ENCODE measurements at regions not wholly inside any gene's neighbourhood (a gene's known extent, or its start where the extent isn't known, plus 50 kb on each side); places are given as distances from the start of the nearest gene placed in this dataset.

DNA sequence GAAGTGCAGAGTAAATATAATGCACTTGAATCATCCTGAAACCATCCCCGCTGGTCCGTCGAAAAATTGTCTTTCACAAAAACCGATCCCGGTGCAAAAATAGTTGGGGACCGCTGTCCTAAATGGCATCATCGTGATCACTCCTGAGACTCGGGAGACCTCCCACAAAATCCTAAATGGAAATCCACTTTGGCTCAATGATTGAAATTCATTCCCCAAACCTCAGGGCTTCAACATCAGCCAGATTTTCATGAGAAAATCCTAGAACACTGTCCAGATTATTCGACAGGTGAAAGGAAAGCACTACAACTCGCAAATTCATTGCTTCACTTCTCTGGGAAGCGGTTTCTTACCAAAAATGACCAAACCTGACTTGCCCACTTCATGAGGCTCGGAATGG, 335.3 kb upstream of the ZNF507 start:
- DNase-seq, result no peak

DNA sequence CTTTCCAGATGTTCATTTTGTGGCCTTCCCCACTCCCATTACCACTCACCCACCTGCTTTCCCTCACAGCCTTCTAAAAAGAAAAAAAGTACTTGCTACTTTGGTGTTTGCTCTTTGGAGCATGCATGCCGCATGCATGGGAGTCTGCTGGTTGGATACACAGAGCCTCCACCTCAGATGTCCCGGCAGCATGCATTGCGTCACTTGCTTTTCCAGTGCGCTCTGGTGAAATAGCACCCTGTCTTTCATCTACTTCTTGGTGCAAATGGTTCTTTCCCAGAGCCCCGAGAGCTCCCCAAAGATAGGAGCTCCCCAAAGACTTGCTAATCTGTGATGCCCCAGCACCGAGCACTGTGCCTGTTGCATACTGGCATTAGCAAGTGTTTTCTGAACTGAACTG, 333.2 kb upstream of the ZNF507 start:
- DNase-seq, result no peak

DNA sequence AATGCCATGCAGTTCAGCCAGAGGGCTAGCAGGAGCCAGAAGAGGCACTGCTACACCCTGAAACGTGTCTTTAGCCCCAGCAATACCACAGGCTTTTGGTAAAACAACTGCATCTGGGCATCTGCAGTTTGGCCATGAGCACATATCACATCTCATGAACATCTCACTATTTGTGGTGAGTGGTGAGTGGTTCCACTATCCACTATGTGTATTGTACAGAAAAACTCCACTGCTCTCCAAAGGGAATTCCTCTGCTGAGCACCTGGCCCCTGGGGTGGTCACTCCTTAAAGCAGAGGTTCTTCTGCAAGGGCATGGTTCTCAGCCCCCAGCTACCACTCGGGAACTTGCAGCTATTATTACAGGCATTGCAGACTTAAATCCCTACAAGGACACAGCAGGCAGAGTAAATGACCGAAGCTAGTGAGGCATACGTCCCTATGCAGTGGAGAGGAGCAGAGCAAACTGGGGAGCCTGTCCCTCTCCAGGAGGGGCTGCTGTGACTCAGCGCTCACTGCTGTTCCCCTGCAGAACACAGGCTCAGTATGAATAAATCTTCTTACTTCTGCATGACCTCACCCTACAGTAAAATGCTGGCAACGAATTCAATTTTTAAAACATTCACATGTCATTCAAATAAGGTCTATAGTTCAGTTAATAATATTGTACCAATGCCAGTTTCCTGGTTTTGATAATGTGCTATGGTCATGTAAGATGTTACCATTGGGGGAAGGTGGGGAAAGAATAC, 332.4 kb upstream of the ZNF507 start:
- no peak for DNase-seq

DNA sequence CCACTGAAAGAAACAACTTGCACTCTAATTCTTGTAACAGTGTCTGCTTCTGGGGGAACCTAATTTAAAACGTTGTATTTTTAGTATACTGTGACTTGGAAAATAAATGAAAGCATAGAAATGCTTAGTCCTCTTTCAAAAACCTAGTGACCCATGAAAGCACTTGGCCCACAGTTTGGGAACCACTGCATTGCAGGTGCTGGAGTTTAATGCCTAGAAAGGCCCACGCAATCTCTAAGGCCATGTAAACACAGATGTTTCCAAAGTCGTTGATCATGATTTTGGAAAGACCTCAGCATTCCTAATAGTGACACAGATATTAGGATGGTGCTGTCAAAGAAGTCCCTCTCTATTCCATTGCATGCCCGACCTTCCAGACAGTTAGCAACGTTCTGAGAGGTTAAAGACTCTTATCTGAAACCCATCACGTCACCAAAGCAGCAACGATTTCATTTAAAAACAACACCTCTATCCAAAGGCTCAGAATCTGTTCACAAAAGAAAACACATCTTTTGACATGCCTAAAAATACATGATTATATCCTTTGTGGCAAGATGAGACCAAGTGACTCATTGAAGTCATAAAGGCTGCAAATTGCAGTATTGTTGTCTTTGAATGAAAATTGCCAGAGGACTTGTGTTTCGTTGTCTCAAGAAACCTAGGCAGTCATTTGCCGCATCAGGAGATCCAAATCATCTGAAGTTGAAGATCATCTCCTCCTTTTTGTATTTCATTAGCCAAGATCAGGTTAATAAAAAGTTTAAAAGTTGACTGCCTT, 328.0 kb upstream of the ZNF507 start:
- DNase-seq, result no peak

DNA sequence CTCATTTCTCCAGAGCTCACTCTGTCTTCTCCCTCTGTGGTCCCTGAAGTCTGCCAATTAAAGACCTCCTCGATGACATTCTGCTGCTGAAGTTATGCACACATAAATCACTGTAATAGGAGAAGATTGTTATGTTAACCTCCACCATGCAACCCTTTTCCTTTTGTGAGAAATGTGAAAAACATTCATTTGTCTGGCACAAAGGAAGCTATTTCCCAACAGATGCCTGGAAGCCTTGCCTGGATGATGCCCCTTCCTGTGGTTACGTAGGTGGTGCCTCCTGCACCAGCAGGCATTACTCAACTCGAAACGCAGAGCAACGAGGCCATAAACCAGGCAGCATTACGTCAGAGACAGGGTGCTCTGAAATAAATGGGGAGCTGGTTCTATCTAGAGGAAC, 327.4 kb upstream of the ZNF507 start:
- no peak for DNase-seq

DNA sequence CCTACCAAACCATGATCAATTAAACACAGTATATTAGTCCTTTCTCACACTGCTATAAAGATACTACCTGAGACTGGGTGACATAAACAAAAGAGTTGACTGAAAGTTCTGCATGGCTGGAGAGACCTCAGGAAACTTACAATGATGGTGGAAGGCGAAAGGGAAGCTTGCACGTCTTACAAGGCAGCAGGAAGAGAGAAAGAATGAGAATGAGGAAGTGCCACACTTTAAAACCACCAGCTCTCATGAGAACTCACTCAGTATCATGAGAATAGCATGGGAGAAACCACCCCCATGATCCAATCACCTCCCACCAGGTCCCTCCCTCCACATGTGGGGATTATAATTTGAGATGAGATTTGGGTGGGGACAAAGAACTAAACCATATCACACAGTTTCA, 324.9 kb upstream of the ZNF507 start:
- DNase-seq, result no peak

DNA sequence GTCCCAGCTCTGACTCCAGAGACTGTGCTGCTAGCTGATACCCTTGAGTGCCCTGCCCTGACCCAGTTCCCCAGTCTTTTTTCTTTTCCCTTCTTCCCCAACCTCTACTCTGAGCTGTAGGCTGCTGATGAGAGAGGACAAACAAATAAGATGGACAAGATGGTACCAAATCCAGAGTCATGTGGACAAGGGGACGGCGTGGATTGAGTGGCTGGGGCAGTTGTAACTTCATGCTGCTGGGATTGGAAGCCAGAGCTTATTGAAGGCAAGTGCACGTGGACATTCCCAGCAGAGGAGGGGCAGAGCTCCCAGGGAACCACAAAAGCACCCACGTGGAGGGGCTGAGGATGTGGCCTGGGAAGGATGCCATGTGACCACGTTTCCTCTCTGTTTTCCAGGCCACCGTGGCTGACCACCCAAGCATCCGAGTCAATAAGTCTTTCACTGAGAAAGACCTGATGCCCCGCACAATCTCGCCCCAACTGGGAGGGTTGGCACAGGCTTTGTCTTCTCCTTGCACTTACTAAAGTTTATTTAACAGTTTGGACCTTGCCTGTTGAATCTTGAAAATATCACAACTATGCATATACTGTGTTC, 323.3 kb upstream of the ZNF507 start:
- DNase-seq, result no peak

DNA sequence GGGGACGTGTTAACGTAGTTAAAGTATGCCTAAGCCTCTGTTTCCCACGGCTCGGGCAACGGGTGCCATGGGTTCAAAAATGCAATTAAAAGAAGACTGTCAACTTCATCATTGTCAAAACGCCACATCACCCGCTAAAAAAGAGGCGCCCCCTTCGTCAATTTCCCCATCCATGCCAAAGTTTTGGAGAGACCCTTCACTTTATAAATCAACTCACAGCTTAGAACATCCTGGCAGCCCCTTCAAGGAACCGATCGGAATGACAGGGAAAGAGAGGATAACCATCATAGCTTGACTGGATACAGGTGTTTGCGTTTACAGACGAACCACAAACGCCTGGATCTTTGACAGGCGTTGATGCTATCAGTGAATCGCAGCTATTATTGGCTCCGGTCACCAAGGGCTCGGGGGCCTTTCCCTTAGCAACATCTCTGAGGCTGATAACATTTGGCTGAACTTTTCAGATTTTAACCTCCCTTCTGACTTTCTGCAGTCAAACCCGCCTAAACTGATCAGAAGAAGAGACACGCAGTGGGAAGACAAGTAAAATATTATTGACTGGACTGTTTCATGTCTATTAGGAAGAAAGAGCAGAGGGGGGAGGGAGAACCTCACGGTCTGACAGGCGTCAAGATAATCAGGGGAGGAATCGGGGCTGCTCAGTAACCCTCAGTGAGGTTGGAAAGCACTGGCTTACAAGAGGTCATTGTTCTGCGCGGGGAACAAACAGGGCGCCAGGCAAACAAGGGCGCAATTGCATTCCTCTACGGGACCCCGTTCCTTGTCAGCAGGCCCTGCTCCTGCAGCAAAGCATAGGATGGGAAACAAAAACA, 322.5 kb upstream of the ZNF507 start:
- no peak for DNase-seq

DNA sequence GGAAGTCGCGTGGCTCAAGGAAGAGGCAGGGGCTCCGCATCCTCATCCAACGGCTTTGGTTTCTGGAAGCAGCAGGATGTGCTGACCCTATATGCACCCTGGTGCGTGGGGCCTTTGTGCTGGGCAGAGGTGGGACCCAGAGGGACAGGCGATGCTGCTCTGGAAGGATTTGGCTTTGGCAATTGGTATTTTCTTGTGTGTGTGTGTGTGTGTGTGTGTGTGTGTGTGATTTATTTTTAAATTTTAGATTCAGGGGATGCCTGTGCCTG, 321.9 kb upstream of the ZNF507 start:
- DNase-seq, result no peak

DNA sequence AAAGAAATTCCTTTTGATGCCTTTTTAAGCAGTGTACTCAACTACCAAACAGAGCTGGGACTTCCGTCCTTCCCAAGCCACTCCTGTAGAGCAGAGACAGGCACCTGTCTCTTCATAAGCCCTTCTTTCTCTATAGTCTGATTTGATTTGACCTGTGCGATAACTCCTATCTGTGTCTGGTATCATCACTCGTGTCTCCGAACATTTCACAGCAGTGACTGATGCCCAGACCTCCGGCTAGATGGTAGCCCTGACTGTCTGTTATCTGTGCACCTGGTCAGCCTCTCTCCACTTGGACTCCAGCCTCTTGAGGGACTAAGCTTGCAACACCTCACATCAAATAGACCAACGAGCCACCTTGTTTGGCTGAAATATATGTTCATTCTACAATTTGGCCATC, 316.2 kb upstream of the ZNF507 start:
- DNase-seq, result no peak

DNA sequence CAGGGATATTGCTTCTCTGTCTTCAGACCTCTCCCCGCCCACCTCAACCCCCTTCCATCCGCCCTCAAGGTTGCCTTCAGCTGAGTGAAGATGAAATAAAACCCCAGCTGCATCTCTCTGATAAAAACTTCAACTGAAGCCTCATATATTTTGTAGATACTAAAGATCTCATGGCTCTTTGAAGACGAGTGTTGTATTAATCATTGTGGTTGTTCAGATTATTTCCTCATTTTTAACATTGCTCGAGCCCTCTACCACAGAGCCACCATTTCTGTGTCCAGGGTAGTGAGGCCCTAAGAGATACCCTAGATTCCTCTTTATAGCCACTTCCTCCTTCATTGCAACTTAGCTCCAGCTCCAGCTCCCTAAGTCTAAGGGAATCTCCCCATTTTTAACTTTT, 312.8 kb upstream of the ZNF507 start:
- no peak for DNase-seq

DNA sequence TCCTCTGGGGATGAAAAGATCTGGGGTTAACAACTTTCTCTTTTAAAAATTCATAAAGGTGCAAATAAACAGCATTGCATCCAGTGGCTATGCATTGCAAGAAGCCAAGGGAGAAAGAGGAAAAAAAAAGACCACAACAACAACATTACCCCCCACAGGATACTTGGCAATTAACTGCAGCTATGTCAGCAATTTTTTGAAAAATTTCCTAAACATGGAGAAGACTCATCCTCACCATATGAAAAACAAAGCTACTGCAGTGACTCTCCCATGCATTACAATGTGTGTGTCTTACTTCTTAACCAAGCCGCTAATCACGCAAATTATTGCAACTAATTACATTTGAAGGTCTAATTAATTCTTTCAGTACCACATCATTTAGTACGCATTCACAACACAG, 309.8 kb upstream of the ZNF507 start:
- no peak for DNase-seq

DNA sequence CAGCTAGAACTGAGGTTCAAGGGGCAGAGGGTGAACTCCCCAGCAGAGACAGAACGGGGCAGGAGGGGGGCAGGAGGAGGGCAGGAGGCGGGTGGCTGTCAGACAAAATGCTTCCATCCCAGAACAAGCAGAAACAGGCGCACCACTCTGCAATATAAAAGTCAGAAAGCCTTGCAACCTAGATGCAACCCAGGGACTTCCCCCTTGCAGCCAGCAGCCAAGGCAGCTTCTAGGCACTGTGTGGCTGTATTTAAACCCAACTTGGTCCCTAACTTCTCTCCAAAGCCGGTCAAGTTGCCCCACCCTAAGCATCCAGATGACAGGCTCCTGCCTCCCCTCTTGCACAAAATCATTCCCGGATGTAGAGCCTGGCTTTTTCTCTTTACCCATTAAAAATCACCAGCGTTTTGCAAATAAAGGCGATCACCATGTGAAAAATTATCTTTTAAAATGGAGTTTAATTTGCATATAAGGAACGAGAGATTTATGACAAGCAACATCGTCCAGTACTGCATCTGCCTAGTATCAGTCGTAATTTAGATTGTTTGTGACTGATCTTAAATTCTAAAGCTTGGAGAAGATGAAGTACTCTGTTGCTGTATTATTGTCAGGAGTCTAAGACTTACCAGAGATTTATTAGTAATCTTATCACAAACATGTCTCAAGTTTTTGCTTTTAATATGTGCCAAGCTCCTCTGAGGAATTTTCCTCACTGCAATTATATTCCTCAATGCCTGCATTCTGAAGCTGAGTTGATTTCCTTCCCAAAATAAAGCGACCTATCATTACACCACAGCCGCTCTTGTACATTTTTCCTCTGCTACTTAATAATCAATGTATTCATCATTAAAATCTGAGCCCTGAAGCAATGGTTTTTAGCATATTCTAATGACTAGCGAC, 307.1 kb upstream of the ZNF507 start:
- no peak for DNase-seq

DNA sequence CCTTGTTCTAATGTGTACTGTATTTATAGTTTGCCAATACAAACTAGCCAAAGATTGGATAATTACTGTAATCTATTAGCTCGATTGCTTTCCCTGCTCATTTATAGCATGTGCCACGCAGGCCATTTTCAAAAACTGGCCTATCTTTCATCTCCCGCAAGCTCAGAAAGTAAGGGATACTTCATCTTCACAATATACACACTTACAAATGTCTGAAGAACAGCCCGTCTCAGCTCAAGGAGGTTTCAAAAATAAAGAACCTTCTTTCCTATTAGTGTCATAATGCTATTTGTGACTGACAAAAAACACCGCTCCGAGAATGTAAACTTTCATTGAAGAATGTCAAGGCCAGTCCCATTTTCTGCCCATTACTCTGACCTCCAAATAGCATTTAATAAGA, 306.4 kb upstream of the ZNF507 start:
- DNase-seq, result no peak

DNA sequence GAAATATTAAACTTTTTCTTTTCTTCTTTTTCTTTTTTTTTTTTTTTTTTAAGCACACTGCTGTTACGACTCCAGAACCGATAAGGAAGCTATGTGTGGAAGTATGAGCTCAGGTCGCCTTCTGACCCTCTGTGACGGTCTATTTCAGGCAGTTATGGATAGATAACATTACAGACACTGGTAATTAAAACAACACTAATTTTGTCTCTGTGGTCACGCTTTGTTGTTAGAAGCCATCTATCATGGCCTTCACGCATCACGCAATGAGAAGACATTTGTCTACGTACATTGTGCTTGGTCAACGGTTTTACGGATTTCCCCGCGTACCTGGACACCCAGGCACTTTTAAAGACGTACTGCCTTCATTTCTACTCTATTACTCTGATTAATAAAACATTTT, 306.0 kb upstream of the ZNF507 start:
- no peak for DNase-seq

DNA sequence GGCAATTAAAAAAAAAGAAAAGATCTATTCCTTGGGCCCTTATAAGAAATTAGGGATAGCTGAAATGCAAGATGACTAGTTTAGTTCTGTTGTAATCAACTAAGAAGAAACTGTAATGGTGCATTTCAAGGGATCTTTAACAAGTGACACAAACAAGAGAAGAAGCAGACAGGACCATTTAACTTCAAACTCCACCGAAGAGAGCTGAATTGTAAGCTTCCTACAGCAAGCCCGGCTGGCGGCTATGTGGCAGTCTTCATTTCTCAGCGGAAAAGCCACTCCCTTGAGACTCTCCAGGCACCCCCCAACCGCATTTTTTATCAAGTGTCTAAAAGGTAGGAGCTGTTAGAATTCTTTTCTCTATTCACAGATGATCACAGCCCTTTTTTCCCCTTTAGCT, 305.2 kb upstream of the ZNF507 start:
- no peak for DNase-seq

DNA sequence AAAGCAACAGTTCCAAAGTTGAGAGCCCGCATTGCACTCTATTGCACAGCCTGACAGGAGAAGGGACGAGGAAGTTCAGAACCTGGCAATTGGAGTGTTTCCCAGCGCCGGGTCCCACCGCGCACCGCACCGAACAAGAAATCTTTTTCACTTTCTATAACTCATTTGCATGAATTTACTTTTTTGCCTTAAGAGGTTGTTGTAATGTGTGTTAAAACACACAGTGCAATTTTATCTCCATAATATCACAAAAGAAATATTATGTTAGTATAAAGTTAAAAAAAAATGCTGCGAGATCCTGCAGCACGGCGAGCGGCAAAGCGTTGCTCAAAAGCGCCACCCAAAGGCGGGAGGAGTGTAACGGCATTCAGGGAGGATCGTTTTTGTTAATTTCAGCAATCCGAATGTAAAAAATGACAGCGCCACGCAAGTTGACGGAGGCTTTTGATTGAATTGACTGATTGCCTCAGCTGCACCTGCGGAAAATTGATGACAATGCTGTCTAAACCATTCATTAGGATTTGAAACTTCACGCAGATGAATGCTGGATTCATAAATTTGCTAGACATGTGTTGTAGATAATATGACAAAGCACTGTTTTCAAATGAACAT, 303.6 kb upstream of the ZNF507 start:
- DNase-seq, result peak; percentile 17

DNA sequence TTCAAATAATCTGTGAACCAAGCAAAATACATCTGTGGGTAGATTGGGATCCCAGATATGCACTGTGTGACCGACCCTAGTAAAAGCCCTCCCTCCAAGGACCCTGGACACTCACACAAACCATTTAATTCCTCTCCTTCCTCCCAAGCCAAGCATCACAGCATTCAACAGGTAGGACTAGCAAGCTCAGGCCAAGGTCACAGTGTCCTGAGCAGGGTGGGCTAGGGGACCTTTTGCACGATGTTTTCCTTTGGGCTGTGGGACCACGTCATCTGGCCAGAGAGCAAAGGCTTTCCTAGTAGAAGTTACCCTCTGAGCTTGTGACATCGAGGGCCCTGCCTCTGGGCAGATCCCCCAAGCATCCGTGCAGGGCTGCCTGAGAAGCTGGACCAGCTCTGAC, 297.6 kb upstream of the ZNF507 start:
- no peak for DNase-seq

DNA sequence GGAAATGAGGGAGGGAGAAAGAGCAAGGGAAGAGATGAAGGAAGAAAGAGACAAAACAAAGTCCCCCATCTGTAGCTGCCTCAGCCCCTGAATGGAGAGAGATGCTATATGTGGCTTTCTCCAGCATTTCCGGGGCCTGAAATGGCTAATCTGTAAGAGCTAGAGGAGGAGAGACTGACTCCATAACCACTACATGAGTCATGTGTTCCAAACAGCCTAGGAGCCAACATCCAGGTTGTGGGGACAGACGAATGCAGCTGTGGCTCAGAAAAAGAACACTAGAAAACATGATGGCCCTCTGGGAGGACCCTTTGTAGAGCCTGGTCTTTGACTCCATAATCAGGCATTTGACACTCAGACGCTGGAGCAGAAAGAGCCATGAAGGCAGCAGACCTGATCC, 292.0 kb upstream of the ZNF507 start:
- no peak for DNase-seq

DNA sequence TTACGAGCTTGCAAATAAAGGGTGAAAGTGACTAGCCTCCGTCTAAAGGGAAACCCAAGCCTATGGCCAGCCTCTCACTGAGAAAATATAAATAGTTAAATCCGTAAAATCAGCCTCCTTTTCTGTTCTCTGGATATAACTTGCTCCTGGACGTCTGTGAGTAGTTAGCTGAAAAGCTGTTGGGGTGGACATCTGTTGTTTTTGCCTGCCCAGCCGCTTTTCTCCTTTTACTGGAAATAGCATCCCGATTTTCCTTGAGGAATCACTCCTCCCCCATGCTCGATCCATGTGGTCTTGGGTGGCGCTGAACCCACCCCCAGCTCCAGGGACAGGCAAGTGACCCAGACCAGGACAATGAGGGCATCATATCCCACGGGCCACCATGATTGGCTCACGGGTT, 291.5 kb upstream of the ZNF507 start:
- DNase-seq, result no peak

DNA sequence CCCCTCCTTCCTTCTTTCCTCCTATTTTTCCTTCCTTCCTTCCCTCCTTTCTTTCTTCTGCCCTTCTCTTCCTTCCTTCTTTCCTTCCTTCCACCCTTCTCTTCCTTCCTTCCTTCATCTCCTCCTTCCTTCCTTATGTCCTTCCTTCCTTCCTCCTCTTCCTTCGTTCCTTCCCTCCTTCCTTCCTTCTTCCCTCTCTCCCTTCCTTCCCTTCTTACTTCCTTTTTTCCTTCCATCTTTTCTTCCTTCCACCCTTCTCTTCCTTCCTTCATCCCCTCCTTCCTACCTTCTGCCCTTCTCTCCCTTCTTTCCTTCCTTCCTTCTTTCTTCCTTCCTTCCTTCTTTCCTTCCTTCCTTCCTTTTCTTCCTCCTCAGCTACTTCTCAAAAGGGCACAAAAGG, 287.3 kb upstream of the ZNF507 start:
- DNase-seq, result no peak

DNA sequence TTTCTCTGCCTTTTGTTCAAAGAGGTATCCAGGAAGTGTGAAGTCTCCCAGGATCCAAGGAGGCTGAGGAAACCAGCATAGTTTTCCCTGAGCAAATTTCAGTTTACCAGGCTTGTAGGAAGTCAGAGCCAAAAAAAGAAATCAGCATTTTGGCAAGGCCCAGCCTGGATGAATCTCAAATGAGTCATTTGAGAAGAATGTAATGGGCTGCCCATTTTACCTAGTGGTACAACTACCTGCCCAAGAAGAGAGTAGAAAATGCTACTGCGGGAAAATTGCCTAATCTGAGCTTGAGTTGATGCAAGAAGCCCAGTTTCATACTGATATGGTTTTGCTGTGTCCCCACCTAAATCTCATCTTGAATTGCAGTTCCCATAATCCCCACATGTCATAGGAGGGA, 284.1 kb upstream of the ZNF507 start:
- no peak for DNase-seq

All from stimulated activated CD4-positive, alpha-beta T cell treated with anti-CD3 and anti-CD28 coated beads, Interleukin-1b, Interleukin-23, amount 100 ng/mL, for 48 hours (primary cell).